GM23248 (cell line): ENCODE measurements at regions not wholly inside any gene's neighbourhood (a gene's known extent, or its start where the extent isn't known, plus 50 kb on each side); places are given as distances from the start of the nearest gene placed in this dataset.
"Not testable (repeated sequence)": the region's sequence is repeated elsewhere in the genome, so short reads cannot be mapped to it uniquely, and the experiment has no call there.

ENCODE experiments used
- EZH2 ChIP-seq: fragments of 200-600 bp; sonication (generic); IDR thresholded peaks from 2 replicates; pipeline ENCODE4 v1.6.1; 2018; ENCODE audit warnings: antibody characterized with exemption, mild to moderate bottlenecking; ENCODE audit not compliant: insufficient read depth, poor library complexity, severe bottlenecking
- EZH2phosphoT487 ChIP-seq: fragments of 200-600 bp; sonication (generic); IDR thresholded peaks from 2 replicates; pipeline ENCODE4 v1.6.1; 2018; ENCODE audit warnings: antibody characterized with exemption, moderate library complexity, mild to moderate bottlenecking, low read depth; ENCODE audit not compliant: insufficient read depth

DNA sequence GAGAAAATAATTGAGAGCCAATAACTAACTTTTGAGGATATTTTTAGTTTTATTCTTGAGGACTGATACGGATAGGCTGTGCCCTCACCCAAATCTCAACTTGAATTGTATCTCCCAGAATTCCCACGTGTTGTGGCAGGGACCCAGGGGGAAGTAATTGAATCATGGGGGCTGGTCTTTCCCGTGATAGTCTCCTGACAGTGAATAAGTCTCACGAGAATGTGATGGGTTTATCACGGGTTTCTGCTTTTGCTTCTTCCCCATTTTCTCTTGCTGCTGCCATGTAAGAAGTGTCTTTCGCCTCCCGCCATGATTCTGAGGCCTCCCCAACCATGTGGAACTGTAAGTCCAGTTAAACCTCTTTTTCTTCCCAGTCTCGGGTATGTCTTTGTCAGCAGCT is 292.3 kb upstream of the TFAP2D start:
- TF ChIP-seq EZH2phosphoT487, EZH2: not testable (repeated sequence)
